Peyer's patch (tissue), 4 donors: ENCODE measurements at regions not wholly inside any gene's neighbourhood (a gene's known extent, or its start where the extent isn't known, plus 50 kb on each side); places are given as distances from the start of the nearest gene placed in this dataset.

ENCODE experiments used
- POLR2A ChIP-seq, 2 donors: fragments of 450-650 bp; IDR thresholded peaks; one replicate each; pipeline ENCODE4 v1.5.1; 2017; ENCODE audit warnings: antibody characterized with exemption in 2 of 2, mild to moderate bottlenecking in 2 of 2, moderate library complexity in 2 of 2
- TF ChIP-seq, protein P1 (sequence below), 6 experiments: fragments of 450-650 bp in 4 of 6; fragments of 200-600 bp in 2 of 6; sonication (generic) in 1 of 6; IDR thresholded peaks; one replicate each; pipeline ENCODE4 v1.5.1; 2017 to 2019; ENCODE audit warnings: antibody characterized with exemption in 6 of 6, mild to moderate bottlenecking in 3 of 6, moderate library complexity in 1 of 6

DNA sequence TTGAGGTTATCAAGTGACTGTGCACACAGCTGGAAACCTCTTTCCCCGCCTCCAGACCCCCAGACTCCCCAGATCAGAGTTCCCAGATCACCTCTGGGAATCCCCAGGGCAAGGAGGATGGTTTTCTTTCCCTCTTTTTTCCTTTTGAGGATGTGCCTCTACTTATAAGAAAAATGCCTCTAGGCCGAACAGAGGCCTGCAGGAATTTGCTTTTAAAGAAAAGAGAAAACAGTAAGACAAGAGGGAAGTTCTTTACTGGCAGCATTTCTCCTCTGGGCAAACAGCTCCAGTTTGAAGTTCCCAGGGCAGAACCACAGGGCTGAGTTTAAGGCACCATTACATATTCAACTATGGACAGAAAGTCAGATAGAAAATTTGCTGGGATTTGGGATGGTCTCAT lies 837.9 kb upstream of the LCORL start:
- TF ChIP-seq, protein P1, sequence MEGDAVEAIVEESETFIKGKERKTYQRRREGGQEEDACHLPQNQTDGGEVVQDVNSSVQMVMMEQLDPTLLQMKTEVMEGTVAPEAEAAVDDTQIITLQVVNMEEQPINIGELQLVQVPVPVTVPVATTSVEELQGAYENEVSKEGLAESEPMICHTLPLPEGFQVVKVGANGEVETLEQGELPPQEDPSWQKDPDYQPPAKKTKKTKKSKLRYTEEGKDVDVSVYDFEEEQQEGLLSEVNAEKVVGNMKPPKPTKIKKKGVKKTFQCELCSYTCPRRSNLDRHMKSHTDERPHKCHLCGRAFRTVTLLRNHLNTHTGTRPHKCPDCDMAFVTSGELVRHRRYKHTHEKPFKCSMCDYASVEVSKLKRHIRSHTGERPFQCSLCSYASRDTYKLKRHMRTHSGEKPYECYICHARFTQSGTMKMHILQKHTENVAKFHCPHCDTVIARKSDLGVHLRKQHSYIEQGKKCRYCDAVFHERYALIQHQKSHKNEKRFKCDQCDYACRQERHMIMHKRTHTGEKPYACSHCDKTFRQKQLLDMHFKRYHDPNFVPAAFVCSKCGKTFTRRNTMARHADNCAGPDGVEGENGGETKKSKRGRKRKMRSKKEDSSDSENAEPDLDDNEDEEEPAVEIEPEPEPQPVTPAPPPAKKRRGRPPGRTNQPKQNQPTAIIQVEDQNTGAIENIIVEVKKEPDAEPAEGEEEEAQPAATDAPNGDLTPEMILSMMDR (IDR thresholded peaks at IDR 0.05), result no peak
- TF ChIP-seq POLR2A (IDR thresholded peaks at IDR 0.05), result no peak
